GM18870 (cell line): ENCODE measurements at regions not wholly inside any gene's neighbourhood (a gene's known extent, or its start where the extent isn't known, plus 50 kb on each side); places are given as distances from the start of the nearest gene placed in this dataset.

Experiments used
- ATAC-seq: cut with Tn5 transposase; IDR thresholded peaks from one replicate; pipeline ENCODE4 v1.9.1; 2021; ENCODE audit warnings: moderate library complexity; ENCODE audit not compliant: unreplicated experiment

- ATAC-seq = no peak
These were observed 604.8 kb upstream of the IGFBP3 start for GRCh38 chr7:46525876-46526275.

DNA sequence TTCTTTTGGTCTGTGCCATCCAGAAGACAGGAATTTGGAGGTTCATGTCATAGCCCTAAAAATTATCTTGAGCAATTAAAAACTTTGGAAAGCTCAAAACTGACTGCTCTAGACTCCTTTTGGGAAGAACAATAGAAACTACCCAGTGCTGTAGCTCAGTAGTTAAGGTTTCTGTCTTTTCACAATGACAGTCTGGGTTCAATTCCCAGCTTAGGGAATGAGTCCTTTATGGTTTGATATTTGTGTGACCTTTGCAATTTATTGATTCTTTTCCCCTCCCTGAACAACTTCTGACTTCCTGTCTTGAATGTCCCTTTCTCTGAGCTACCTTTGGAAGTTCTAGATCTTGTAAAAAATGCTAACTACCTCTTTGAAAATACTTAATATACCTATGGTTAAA lies 603.3 kb upstream of the IGFBP3 start:
- no peak for ATAC-seq

DNA sequence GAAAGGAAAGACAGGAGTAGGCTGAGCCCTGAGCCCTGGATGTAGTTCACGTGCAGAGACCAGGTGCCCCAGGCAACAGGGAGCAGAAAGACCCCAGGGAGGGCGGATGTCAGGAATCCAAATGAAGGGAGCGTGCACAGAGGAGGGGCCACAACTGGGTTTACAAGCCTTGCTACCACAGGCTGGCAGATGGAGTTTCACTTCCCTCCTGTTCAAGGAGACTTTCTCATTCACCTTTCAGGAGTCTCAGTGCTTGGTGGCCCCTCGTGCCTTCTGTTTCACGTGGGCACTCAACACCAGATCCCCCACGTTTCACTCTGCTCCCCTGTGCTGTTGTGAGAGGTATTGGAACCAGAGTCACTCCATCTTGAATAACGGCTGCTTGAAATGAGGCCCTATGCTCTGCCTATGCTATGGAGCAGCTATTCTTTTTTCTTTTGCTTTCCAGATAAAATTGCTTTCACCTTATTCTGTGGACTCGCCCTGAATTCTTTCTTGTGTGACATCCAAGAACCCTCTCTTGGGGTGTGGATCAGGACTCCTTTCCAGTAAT lies 601.4 kb upstream of the IGFBP3 start:
- ATAC-seq = no peak

- ATAC-seq = no peak
These were observed 597.6 kb upstream of the IGFBP3 start for GRCh38 chr7:46518713-46519112.

DNA sequence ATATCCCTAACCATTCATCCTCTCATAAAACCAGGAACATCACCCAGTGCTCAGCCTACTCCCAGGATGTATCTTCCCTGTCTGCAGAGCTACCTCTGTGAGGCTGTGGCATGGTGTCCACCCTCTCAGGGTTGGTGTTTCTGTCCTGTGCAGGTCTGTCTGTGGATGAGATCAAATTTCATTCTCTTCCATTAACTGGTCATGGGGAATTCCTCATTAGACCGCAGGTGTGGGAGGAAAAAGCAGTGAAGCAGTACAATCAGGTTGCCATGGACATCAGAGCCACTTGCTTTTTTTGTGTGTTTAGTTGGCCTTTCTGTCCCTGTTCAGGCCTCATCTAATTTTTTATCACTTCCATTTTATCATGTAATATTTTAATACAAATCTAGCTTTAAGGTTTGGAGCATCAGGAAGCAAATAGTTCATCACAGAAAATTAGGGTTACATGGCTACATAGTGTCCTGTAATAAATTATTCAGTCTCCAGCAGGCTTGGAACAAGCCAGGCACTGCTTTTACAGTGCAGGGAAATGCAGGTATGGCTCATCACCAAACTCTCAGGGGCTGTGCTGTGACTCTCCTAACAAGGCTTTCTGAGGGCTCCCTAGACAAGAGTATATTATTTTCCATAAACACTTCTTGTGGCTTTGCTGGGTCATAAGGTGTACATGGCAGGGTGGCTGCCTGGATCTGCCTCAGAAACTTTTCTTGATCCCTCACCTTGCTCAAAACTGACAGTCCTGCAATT lies 594.9 kb upstream of the IGFBP3 start:
- ATAC-seq = no peak

DNA sequence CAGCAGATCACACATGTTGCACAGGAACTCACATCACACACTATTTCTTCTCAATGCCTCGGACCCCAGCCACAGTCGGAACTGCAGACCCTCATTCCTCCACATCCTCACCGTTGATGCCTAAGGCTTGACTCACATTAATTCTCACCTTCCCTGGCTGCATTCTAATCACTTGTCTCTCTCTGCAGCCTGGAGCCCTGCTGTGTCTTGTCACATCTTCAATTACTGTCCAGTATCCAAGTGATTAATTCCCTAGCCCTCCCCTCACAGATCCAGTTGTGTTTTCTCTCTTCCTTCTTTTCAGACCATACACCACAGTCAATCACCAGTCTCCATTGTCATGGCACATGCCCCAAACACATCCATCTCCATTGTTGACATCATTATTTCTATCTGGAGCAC lies 592.4 kb upstream of the IGFBP3 start:
- ATAC-seq = no peak

GRCh38 chr7:46512891-46513413 lies 591.9 kb upstream of the IGFBP3 start:
- no peak for ATAC-seq

- no peak for ATAC-seq
These were observed 590.6 kb upstream of the IGFBP3 start for GRCh38 chr7:46511442-46512215.

GRCh38 chr7:46508583-46508982 lies 587.5 kb upstream of the IGFBP3 start:
- no peak for ATAC-seq

DNA sequence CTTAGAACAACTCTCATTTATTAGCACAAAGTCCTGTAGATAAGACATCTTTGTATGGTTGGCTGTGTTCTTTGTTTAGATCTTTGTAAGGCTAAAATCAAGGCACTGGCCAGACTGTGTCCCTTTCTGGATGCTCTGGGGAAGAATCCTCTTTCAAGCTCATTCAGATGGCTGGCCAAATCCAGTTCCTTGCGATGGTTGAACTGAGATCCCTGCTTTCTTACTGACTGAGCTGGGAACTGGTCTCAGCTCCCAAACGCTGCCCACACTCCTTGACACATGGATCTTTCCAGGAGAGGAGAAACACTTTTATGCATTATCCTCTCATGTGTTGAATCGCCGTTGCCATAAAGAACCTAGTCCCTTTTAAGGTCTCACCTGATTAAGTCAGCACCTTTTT lies 586.5 kb upstream of the IGFBP3 start:
- no peak for ATAC-seq

GRCh38 chr7:46494441-46494840 lies 573.4 kb upstream of the IGFBP3 start:
- ATAC-seq = no peak

- ATAC-seq = no peak
These were observed 573.0 kb upstream of the IGFBP3 start for GRCh38 chr7:46494028-46494427.

GRCh38 chr7:46493196-46493595 lies 572.1 kb upstream of the IGFBP3 start:
- no peak for ATAC-seq

- no peak for ATAC-seq
These were observed 571.4 kb upstream of the IGFBP3 start for GRCh38 chr7:46492466-46492865.

DNA sequence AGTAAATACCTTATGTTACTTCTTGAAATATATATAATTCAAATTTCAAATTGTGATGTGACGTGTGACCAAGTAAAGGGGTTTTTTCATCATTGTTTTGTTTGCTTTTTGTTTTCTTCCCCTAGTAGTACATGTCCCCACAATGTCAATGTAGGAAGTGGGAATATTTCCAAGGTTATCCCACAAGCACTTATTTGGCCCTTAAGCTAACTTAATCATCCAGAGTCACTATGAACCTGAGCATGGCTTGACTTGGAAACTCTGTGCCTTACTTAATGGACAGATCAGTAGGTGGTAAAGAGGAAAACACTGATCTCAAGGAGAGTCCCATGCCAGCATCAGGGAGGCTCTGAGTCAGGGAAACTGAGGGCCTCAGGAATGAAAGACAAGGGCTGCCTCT lies 569.3 kb upstream of the IGFBP3 start:
- ATAC-seq = no peak

DNA sequence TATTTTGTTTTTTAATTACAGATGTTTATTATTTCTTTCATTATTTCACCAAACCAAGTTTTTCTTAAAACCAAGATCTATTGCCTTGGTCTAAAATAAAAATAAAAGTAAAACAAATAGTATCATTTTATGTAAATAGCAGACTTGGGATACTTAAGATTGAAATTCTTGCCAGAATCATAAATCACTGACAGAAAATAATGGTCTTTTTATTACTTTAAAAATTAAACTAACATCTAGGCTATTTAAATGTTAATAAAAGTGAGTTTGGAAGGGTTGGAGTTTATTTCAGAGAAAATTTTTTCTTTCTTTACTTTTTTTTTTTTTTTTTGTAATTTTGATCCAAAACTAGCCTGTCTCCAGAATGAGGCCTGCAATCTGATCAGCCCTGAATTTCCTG lies 568.0 kb upstream of the IGFBP3 start:
- no peak for ATAC-seq

- ATAC-seq = no peak
These were observed 567.5 kb upstream of the IGFBP3 start for GRCh38 chr7:46488607-46489006.

DNA sequence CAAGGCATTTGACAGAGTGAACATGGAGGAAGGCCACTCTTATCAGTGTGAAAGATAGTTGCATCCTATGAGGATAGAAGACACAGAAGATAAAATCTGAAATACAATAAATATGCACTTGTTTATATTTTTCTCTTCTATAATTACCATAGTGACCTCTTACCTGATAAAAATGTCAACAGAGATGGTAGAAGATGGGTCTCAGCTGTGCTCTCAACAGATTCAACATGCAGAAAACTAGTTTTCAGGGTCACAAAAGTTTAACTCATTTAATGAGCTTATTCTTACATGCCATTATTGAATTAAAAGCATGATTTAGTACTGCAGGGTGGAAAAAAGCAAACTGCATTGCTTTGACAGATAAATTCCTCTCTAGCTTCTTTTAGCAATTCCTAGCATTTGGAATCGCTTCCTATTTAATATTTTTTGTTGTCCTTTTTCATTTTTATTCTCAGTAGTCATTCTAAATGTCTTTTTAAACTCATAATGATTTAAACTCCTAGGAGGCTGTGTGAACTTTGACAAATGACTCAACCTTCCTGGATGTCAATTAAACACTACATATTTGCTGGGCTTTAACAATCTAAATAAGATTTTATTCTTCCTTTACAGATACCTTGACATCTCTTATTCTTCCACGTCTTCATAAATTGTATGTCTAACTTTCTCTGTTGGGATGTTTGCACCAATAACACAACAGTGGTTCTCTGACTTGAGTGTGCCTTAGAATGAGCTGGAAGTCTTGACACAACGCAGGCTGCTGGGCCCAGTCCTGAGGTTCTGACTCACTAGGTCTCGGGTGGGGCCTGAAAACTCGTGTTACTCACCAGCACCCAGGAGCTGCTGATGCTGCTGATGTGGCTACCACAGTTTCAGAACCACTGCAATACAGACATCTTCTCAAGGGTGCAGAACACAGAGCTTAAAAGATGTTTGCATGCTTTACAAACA lies 565.5 kb upstream of the IGFBP3 start:
- no peak for ATAC-seq

DNA sequence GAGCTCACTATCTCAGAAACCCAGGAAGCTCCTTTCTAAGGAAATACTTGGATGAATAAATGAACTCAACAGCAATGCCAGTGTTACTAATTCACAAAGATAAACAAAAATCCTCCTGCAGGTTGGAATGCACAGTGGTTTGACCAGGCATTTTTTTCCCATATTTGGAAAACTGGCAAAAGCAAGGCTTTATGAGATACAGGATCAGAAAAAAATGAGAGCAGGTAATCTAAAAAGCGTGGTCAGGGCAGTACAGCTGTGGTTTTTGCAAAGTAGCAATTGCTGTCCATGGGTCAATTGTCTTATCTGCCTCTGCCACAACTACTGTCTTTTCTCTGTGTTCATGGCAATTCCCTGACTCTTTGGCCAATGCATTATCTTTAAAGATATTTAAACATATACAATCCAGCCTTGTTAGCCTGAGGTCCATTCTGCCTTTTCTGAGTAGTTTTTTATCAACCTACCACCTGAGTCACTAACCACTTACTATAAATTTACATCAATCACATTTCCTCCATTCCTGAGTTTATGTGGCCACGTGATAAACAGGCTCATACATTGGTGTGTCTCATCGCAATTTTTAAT lies 564.5 kb upstream of the IGFBP3 start:
- ATAC-seq = no peak

DNA sequence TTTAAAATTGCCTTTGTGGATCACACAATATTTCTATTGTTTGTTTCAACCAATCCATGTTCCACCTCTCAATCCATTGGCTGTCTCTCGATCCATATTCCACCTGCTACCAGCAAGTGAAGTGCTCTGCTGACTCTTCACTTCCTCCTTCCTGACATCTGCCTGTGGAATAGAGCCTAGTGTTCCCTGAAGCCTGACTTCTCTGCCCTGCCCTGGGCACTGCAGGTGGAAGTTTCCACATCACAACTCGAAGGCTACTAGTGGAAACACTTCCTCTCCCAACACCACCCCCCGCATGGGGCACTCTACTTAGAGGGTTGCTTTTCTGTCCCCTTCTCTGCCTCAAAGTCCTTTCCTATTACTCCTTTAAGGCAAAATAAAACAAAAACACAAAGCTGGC lies 563.8 kb upstream of the IGFBP3 start:
- ATAC-seq = no peak
